Tibial nerve (tissue), 4 donors: ENCODE measurements at regions not wholly inside any gene's neighbourhood (a gene's known extent, or its start where the extent isn't known, plus 50 kb on each side); places are given as distances from the start of the nearest gene placed in this dataset.

Experiments used
- CTCF ChIP-seq, 5 experiments: fragments of 200-600 bp in 3 of 5; fragments of 450-650 bp in 2 of 5; sonication (generic) in 3 of 5; IDR thresholded peaks; one replicate each; pipeline ENCODE4 v1.5.1; 2016 to 2019; ENCODE audit warnings: antibody characterized with exemption in 5 of 5, mild to moderate bottlenecking in 3 of 5, moderate library complexity in 2 of 5
- EP300 ChIP-seq, 2 donors: sonication (generic); formaldehyde crosslinking; IDR thresholded peaks; one replicate each; pipeline ENCODE4 v1.6.1; 2017; ENCODE audit warnings: antibody characterized with exemption in 2 of 2, mild to moderate bottlenecking in 1 of 2
- POLR2A ChIP-seq, 2 donors: fragments of 450-650 bp; IDR thresholded peaks; one replicate each; pipeline ENCODE4 v1.6.1; 2017; ENCODE audit warnings: antibody characterized with exemption in 2 of 2, mild to moderate bottlenecking in 2 of 2, moderate library complexity in 2 of 2

GRCh38 chr10:83371696-83372490 lies 767.4 kb upstream of the GHITM start:
- TF ChIP-seq CTCF (IDR thresholded peaks at IDR 0.05) (no peak), POLR2A (IDR thresholded peaks at IDR 0.05) (no peak), EP300 (IDR thresholded peaks at IDR 0.05) (no peak)
